ENCODE measurements at regions not wholly inside any gene's neighbourhood (a gene's known extent, or its start where the extent isn't known, plus 50 kb on each side); places are given as distances from the start of the nearest gene placed in this dataset.
"Not testable (repeated sequence)": the region's sequence is repeated elsewhere in the genome, so short reads cannot be mapped to it uniquely, and the experiment has no call there.

GRCh38 chr5:159687892-159688291 lies 228.4 kb upstream of the ADRA1B start:
- H3K27ac ChIP-seq; H3K4me1 ChIP-seq (replicated peaks); DNase-seq (ENCODE audit: low read depth in 1 of 2, low spot score in 2 of 2); H3K9me3 ChIP-seq (replicated peaks); H3K36me3 ChIP-seq; H3K4me3 ChIP-seq; H3K27me3 ChIP-seq (replicated peaks): not testable (repeated sequence)

DNA sequence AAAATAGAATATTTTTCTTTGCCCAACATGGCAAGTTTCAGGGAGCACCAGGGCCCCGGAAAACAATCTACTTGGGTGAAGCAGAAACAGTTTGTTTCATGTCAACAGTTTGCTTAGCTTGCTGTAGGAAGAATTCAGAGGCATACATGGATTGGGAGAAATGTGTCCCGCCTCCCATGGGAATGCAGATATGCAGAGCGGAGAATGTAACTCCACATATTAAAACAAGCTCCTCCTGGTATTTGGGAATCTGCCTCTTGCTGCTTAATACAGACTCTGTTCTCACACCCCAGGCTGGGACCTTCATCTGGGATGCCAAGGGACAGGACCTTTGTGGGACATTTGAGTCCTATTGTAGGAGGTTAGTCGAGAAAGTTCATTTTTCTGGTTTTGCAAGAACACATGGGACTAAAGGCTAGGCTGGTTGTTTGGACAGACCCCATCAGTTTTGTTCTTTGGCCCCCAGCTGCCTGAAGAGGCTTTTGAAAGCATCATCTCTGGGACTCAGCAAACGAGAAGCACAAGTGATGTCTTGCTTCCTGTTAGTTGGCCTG lies 220.5 kb upstream of the ADRA1B start:
- Histone ChIP-seq H3K4me1 (replicated peaks) (0 out of 2 replicates have a peak, but pooled peaks cover 4% of the 10 kb centered on the region), H3K27me3 (replicated peaks) (no peaks in the 10 kb centered on the region; the same call in 1 of the 2 replicates), H3K36me3 (no peaks in the 10 kb centered on the region), H3K9me3 (replicated peaks) (no peaks in the 10 kb centered on the region), H3K27ac (no peak overlapping the region), H3K4me3 (no peak overlapping the region)
- DNase-seq (ENCODE audit: low read depth in 1 of 2, low spot score in 2 of 2), result no peak

GRCh38 chr5:159697530-159697929 lies 218.8 kb upstream of the ADRA1B start:
- Histone ChIP-seq H3K27ac (no peak overlapping the region), H3K4me3 (no peak overlapping the region), H3K9me3 (replicated peaks) (no peaks in the 10 kb centered on the region), H3K4me1 (replicated peaks) (0 out of 2 replicates have a peak, but pooled peaks cover 4% of the 10 kb centered on the region), H3K36me3 (no peaks in the 10 kb centered on the region), H3K27me3 (replicated peaks) (no peaks in the 10 kb centered on the region; the same call in 1 of the 2 replicates)
- DNase-seq (ENCODE audit: low read depth in 1 of 2, low spot score in 2 of 2), result no peak

GRCh38 chr5:159698322-159698721 lies 218.0 kb upstream of the ADRA1B start:
- Histone ChIP-seq H3K4me1 (replicated peaks) (0 out of 2 replicates have a peak, but pooled peaks cover 4% of the 10 kb centered on the region), H3K4me3 (no peak overlapping the region), H3K27me3 (replicated peaks) (no peaks in the 10 kb centered on the region; the same call in 1 of the 2 replicates), H3K36me3 (no peaks in the 10 kb centered on the region), H3K27ac (no peak overlapping the region), H3K9me3 (replicated peaks) (no peaks in the 10 kb centered on the region)
- DNase-seq (ENCODE audit: low read depth in 1 of 2, low spot score in 2 of 2), result no peak

DNA sequence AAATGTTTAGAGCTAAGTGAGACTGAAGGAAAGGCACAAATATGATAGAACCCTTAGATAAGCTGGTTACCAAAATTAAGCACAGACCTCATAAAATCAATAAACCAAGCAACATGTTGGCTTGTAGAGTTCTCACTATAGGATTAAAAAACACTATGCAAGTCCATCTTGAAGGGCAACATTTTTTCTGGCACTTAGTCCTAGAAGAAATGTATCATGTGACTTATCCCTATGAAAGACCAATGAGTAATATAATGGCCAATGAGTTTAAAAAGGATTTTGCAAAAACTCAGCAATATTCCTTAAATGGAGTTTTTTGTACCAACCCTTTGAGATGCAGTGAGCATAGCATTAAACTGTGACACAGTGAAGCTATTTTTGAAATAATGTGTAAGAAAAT lies 216.3 kb upstream of the ADRA1B start:
- Histone ChIP-seq H3K4me3 (no peak overlapping the region), H3K9me3 (replicated peaks) (no peaks in the 10 kb centered on the region), H3K36me3 (no peaks in the 10 kb centered on the region), H3K4me1 (replicated peaks) (0 out of 2 replicates have a peak, but pooled peaks cover 4% of the 10 kb centered on the region), H3K27me3 (replicated peaks) (no peaks in the 10 kb centered on the region; the same call in 1 of the 2 replicates), H3K27ac (no peak overlapping the region)
- DNase-seq (ENCODE audit: low read depth in 1 of 2, low spot score in 2 of 2), result no peak

DNA sequence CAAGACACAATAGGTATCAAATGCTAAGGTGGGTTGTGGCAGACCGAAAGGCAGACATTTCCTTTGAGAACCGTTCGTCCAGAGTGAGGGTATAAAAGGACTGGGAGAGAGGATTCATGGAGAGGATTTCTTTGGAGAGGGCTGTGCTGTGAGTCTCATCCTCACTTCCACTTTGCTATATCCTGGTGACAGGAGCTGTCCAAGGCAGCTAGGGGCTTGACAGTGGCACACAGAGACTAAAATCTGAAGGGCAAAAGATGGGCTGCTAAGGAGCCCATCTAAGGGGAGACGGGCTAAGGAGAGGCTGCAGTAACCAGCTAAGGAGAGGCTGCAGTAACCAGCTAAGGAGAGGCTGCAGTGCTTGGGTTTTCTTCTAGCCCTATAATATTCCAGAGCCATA lies 214.0 kb upstream of the ADRA1B start:
- no peaks in the 10 kb centered on the region for H3K36me3 ChIP-seq
- H3K27me3 ChIP-seq (replicated peaks), result no peaks in the 10 kb centered on the region; the same call in 1 of the 2 replicates
- H3K27ac ChIP-seq, result no peak overlapping the region
- no peak overlapping the region for H3K4me3 ChIP-seq
- no peaks in the 10 kb centered on the region for H3K9me3 ChIP-seq (replicated peaks)
- H3K4me1 ChIP-seq (replicated peaks), result no peaks in the 10 kb centered on the region
- DNase-seq (ENCODE audit: low read depth in 1 of 2, low spot score in 2 of 2), result no peak

DNA sequence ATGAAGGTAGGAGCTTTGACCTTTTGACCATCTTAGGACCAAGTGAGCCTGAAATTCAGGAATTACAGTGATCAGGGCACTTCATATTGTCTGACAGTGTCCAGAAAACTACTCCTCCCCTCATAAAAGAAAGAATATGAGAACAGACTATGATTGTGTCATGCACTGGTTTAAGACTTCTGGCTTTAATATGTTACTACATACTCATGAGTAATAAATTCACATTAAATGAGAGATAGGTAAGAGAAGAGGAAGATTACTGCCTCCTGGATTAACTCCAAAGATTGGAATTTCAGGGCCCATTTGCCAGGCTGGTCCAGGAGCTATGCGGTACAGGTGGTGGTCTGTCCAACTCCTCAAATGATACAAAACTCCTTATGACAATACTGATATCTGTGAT lies 213.5 kb upstream of the ADRA1B start:
- H3K9me3 ChIP-seq (replicated peaks), result peaks cover 2% of the 10 kb centered on the region; the same call in 1 of the 2 replicates
- H3K27me3 ChIP-seq (replicated peaks), result no peaks in the 10 kb centered on the region; the same call in 1 of the 2 replicates
- H3K4me3 ChIP-seq, result no peak overlapping the region
- no peak overlapping the region for H3K27ac ChIP-seq
- H3K36me3 ChIP-seq, result no peaks in the 10 kb centered on the region
- H3K4me1 ChIP-seq (replicated peaks), result no peaks in the 10 kb centered on the region
- DNase-seq (ENCODE audit: low read depth in 1 of 2, low spot score in 2 of 2), result no peak

GRCh38 chr5:159704160-159704559 lies 212.1 kb upstream of the ADRA1B start:
- Histone ChIP-seq H3K27me3 (replicated peaks) (no peaks in the 10 kb centered on the region), H3K9me3 (replicated peaks) (peaks cover 5% of the 10 kb centered on the region; the same call in 1 of the 2 replicates), H3K36me3 (no peaks in the 10 kb centered on the region), H3K27ac (no peak overlapping the region), H3K4me3 (no peak overlapping the region), H3K4me1 (replicated peaks) (no peaks in the 10 kb centered on the region)
- DNase-seq (ENCODE audit: low read depth in 1 of 2, low spot score in 2 of 2), result no peak

- DNase-seq (ENCODE audit: low read depth in 1 of 2, low spot score in 2 of 2), result no peak
- Histone ChIP-seq H3K36me3 (no peaks in the 10 kb centered on the region), H3K27ac (no peak overlapping the region), H3K4me1 (replicated peaks) (no peaks in the 10 kb centered on the region), H3K4me3 (no peak overlapping the region), H3K9me3 (replicated peaks) (peaks cover 5% of the 10 kb centered on the region; the same call in 1 of the 2 replicates), H3K27me3 (replicated peaks) (no peaks in the 10 kb centered on the region)
These were observed 210.3 kb upstream of the ADRA1B start for GRCh38 chr5:159705948-159706347.

- no peak overlapping the region for H3K27ac ChIP-seq
- no peaks in the 10 kb centered on the region for H3K36me3 ChIP-seq
- H3K4me3 ChIP-seq, result no peak overlapping the region
- no peak for DNase-seq (ENCODE audit: low read depth in 1 of 2, low spot score in 2 of 2)
- H3K9me3 ChIP-seq (replicated peaks), result peaks cover 5% of the 10 kb centered on the region; the same call in 1 of the 2 replicates
- H3K4me1 ChIP-seq (replicated peaks), result peaks cover 10% of the 10 kb centered on the region
- H3K27me3 ChIP-seq (replicated peaks), result no peaks in the 10 kb centered on the region
These were observed 208.2 kb upstream of the ADRA1B start for GRCh38 chr5:159708090-159708489.

GRCh38 chr5:159712672-159713071 lies 203.6 kb upstream of the ADRA1B start:
- no peak overlapping the region for H3K27ac ChIP-seq
- no peak overlapping the region for H3K4me3 ChIP-seq
- peaks cover 4% of the 10 kb centered on the region; the same call in 1 of the 2 replicates for H3K9me3 ChIP-seq (replicated peaks)
- no peaks in the 10 kb centered on the region for H3K27me3 ChIP-seq (replicated peaks)
- no peaks in the 10 kb centered on the region for H3K36me3 ChIP-seq
- peak in 1 of 2 experiments; percentile 59 for DNase-seq (ENCODE audit: low read depth in 1 of 2, low spot score in 2 of 2)
- H3K4me1 ChIP-seq (replicated peaks), result peaks cover 11% of the 10 kb centered on the region

DNA sequence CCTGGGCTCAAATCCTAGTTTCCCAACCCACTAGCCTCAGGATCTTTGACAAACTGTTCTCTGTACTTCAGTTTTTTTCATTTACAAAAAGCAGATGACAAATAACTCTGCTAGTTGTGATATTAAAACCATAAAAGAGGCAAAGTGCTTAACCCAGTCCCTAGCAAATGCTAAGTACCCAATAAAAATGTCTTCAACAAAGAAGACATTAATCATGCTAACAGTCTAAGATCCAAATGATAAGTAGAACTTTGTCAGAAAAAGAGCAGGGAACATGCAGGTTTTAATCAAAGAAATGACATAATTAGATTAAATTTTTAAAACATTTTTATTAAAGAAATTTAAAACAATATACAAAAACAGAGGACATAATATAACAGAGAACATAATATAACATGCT lies 203.0 kb upstream of the ADRA1B start:
- H3K27me3 ChIP-seq (replicated peaks), result no peaks in the 10 kb centered on the region
- no peak for DNase-seq (ENCODE audit: low read depth in 1 of 2, low spot score in 2 of 2)
- H3K9me3 ChIP-seq (replicated peaks), result no peaks in the 10 kb centered on the region
- no peaks in the 10 kb centered on the region for H3K36me3 ChIP-seq
- H3K4me1 ChIP-seq (replicated peaks), result peaks cover 11% of the 10 kb centered on the region
- no peak overlapping the region for H3K4me3 ChIP-seq
- no peak overlapping the region for H3K27ac ChIP-seq

DNA sequence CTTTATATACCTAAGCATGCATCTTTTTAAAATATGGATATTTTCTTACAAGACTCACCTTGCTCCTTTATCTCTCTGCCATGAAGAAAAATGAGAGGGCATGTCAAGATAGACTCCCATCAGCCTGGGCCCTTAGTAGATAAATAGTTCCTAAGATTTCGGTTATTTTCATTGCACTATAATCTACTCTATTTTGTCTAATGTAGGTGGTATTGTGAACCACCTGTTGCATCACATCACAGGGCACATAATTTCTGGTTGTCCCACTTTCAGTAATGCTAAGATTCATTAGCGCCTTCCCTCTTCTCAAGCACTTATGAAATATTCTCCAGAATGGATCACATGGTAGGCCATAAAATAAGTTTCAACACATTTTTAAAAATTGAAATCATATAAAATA lies 202.5 kb upstream of the ADRA1B start:
- Histone ChIP-seq H3K36me3 (no peaks in the 10 kb centered on the region), H3K27me3 (replicated peaks) (no peaks in the 10 kb centered on the region), H3K4me1 (replicated peaks) (peaks cover 11% of the 10 kb centered on the region), H3K9me3 (replicated peaks) (no peaks in the 10 kb centered on the region), H3K27ac (no peak overlapping the region), H3K4me3 (no peak overlapping the region)
- no peak for DNase-seq (ENCODE audit: low read depth in 1 of 2, low spot score in 2 of 2)

- Histone ChIP-seq H3K27ac (no peak overlapping the region), H3K4me3 (no peak overlapping the region)
These were observed 190.8 kb upstream of the ADRA1B start for GRCh38 chr5:159725475-159725874.

DNA sequence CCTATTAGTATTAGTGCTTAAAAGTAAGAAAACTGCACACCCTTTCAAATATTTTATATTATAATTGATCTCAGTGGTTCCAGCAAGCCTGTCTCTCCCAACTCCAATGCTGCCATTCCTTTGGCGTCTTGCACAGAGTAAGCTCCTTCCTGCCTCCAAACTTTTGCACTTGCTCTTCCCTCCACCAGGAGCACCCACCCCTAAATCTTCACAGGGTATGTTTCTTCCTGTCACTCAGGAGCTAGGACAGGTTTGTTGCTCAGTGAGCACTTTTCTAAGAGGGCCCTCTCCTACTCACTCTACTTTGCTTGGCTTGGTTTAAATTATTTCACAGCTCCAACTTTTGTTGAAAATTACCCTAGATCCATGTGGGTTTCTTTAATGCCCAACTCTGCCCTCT lies 189.1 kb upstream of the ADRA1B start:
- no peaks in the 10 kb centered on the region for H3K36me3 ChIP-seq
- H3K27me3 ChIP-seq (replicated peaks), result no peaks in the 10 kb centered on the region
- H3K27ac ChIP-seq, result no peak overlapping the region
- no peaks in the 10 kb centered on the region for H3K4me1 ChIP-seq (replicated peaks)
- no peaks in the 10 kb centered on the region for H3K9me3 ChIP-seq (replicated peaks)
- no peak overlapping the region for H3K4me3 ChIP-seq
- DNase-seq (ENCODE audit: low read depth in 1 of 2, low spot score in 2 of 2), result no peak

More at GRCh38 chr5:159725475-159725874, 190.8 kb upstream of the ADRA1B start:
- H3K36me3 ChIP-seq, result no peaks in the 10 kb centered on the region
- no peaks in the 10 kb centered on the region for H3K27me3 ChIP-seq (replicated peaks)
- H3K4me1 ChIP-seq (replicated peaks), result no peaks in the 10 kb centered on the region
- no peaks in the 10 kb centered on the region for H3K9me3 ChIP-seq (replicated peaks)
- DNase-seq (ENCODE audit: low read depth in 1 of 2, low spot score in 2 of 2), result no peak

Measured in SJSA1 (cell line).